HCT116 (cell line): ENCODE measurements at regions not wholly inside any gene's neighbourhood (a gene's known extent, or its start where the extent isn't known, plus 50 kb on each side); places are given as distances from the start of the nearest gene placed in this dataset.

ENCODE experiments used
- ATAC-seq: fragments of 200-7000 bp; cut with Tn5 transposase; 2 replicates; pipeline ENCODE4 v1.9.1; 2020; ENCODE audit warnings: mild to moderate bottlenecking, moderate library complexity
- BruUV-seq: library from RNA; stranded (reverse); fragments of 400-500 nt; replicated peaks from 2 replicates; lab custom pipeline; 2021; lab: Mats Ljungman, UMichigan
- CTCF ChIA-PET: fragments of 300-600 bp; sonication (Branson Sonifier 250); formaldehyde crosslinking; loops from one replicate; lab custom pipeline; 2021; ENCODE audit warnings: antibody characterized with exemption; lab: Charles Lee
- POLR2A ChIA-PET: fragments of 300-600, 350-600 bp; sonication (Branson Sonifier 250); formaldehyde crosslinking; loops from one replicate; lab custom pipeline; 2021; ENCODE audit warnings: antibody characterized with exemption; lab: Charles Lee
- RAD21 ChIA-PET, 2 experiments: fragments of 300-600 bp; sonication (Branson Sonifier 250); formaldehyde crosslinking; loops; one replicate each; lab custom pipeline; 2023; ENCODE audit warnings: low total read pairs in 2 of 2; ENCODE audit not compliant: uncharacterized antibody in 2 of 2, unreplicated experiment in 2 of 2, low non-redundant PET in 1 of 2; lab: Charles Lee
- DNase-seq: peaks from one replicate; pipeline ENCODE4 v3.0.0-alpha.2; 2010; ENCODE audit warnings: low read depth, low spot score
- H2AFZ ChIP-seq: fragments of 200-600 bp; shearing (Covaris generic), sonication (generic); 2 replicates; pipeline ENCODE4 v1.6.1; 2017; ENCODE audit warnings: low read depth, mixed run types, mixed read lengths, antibody characterized with exemption, low read length; ENCODE audit not compliant: poor library complexity, severe bottlenecking
- H3K27ac ChIP-seq: 2 replicates; pipeline ENCODE4 v1.5.1; 2012; ENCODE audit warnings: low read depth, low read length
- H3K27me3 ChIP-seq: fragments of 200-600 bp; sonication (generic); 2 replicates; pipeline ENCODE4 v1.6.1; 2016; ENCODE audit warnings: mixed run types, low read length, mixed read lengths; ENCODE audit not compliant: insufficient read depth
- H3K36me3 ChIP-seq, 2 experiments: fragments of 200-500 bp in 1 of 2; fragments of 200-600 bp in 1 of 2; sonication (Bioruptor generic) in 1 of 2; sonication (generic) in 1 of 2; 2 replicates each; pipeline versions ENCODE4 v1.5.1 to v1.6.1; 2014 to 2016; ENCODE audit warnings: low read length in 2 of 2, inconsistent platforms in 1 of 2, mixed read lengths in 1 of 2, mixed run types in 1 of 2; ENCODE audit not compliant: insufficient read depth in 2 of 2, control insufficient read depth in 1 of 2
- H3K4me1 ChIP-seq, 2 experiments: fragments of 200-600 bp in 1 of 2; sonication (generic) in 1 of 2; 2 replicates each; pipeline versions ENCODE4 v1.5.1 to v1.6.1; 2012 to 2017; ENCODE audit warnings: low read length in 2 of 2, inconsistent platforms in 1 of 2, mild to moderate bottlenecking in 1 of 2, mixed read lengths in 1 of 2, mixed run types in 1 of 2, moderate library complexity in 1 of 2; ENCODE audit not compliant: insufficient read depth in 2 of 2, control insufficient read depth in 1 of 2
- H3K4me2 ChIP-seq: fragments of 200-600 bp; sonication (generic); 2 replicates; pipeline ENCODE4 v1.6.1; 2017; ENCODE audit warnings: mixed run types, low read length, mixed read lengths
- H3K4me3 ChIP-seq, 2 experiments: fragments of 200-600 bp in 1 of 2; sonication (generic) in 1 of 2; replicated peaks in 1 of 2; 2 replicates each; pipeline ENCODE4 v1.5.1; 2011 to 2016; ENCODE audit warnings: low read length in 2 of 2, control low read depth in 1 of 2, low read depth in 1 of 2, mild to moderate bottlenecking in 1 of 2, mixed read lengths in 1 of 2, mixed run types in 1 of 2
- H3K79me2 ChIP-seq: fragments of 200-600 bp; sonication (generic); 2 replicates; pipeline ENCODE4 v1.6.1; 2017; ENCODE audit warnings: mild to moderate bottlenecking, mixed run types, low read length, moderate library complexity, mixed read lengths; ENCODE audit not compliant: insufficient read depth
- H3K9ac ChIP-seq: fragments of 200-600 bp; sonication (generic); 2 replicates; pipeline ENCODE4 v1.6.1; 2016; ENCODE audit warnings: low read length, mixed read lengths
- H3K9me2 ChIP-seq: fragments of 200-600 bp; sonication (generic), shearing (Covaris generic); 2 replicates; pipeline ENCODE4 v1.6.1; 2017; ENCODE audit warnings: mixed run types, mild to moderate bottlenecking, moderate library complexity; ENCODE audit not compliant: insufficient read depth
- H3K9me3 ChIP-seq, 2 experiments: fragments of 200-500 bp in 1 of 2; fragments of 200-600 bp in 1 of 2; sonication (Bioruptor generic) in 1 of 2; sonication (generic) in 1 of 2; 2 replicates each; pipeline ENCODE4 v1.6.1; 2014 to 2017; ENCODE audit warnings: low read length in 2 of 2, mixed read lengths in 2 of 2, inconsistent platforms in 1 of 2, low read depth in 1 of 2, mild to moderate bottlenecking in 1 of 2, mixed run types in 1 of 2, moderate library complexity in 1 of 2; ENCODE audit not compliant: control insufficient read depth in 1 of 2, insufficient read depth in 1 of 2
- H4K20me1 ChIP-seq: fragments of 200-600 bp; sonication (generic), shearing (Covaris generic); 2 replicates; pipeline ENCODE4 v1.6.1; 2017; ENCODE audit warnings: mixed run types, mild to moderate bottlenecking, moderate library complexity; ENCODE audit not compliant: insufficient read depth
- CBX3 ChIP-seq: IDR thresholded peaks from 2 replicates; pipeline ENCODE4 v1.6.1; 2012; ENCODE audit warnings: low read depth
- CEBPB ChIP-seq: IDR thresholded peaks from 2 replicates; pipeline ENCODE4 v1.6.1; 2012; ENCODE audit warnings: low read depth
- EGR1 ChIP-seq: IDR thresholded peaks from 2 replicates; pipeline ENCODE4 v1.6.1; 2012; ENCODE audit warnings: low read depth
- EZH2 ChIP-seq: fragments of 200-600 bp; sonication (generic); IDR thresholded peaks from 2 replicates; pipeline ENCODE4 v1.6.1; 2017; ENCODE audit warnings: antibody characterized with exemption, mixed run types
- FOSL1 ChIP-seq: IDR thresholded peaks from 2 replicates; pipeline ENCODE4 v1.6.1; 2012; ENCODE audit warnings: low read depth
- POLR2A ChIP-seq: IDR thresholded peaks from 2 replicates; pipeline ENCODE4 v1.7.0; 2011; ENCODE audit warnings: borderline replicate concordance; ENCODE audit not compliant: insufficient read depth, insufficient read length; ENCODE audit errors: extremely low read depth
- SP1 ChIP-seq: IDR thresholded peaks from 2 replicates; pipeline ENCODE4 v1.6.1; 2012; ENCODE audit warnings: low read depth
- ZFX ChIP-seq: fragments of 450-650 bp; IDR thresholded peaks from 2 replicates; pipeline ENCODE4 v1.6.1; 2017
- intact Hi-C: fragments of 100-400 bp; cut with micrococcal nuclease; formaldehyde crosslinking; loops from 2 replicates; pipeline ENCODE4 v1.10.0; 2022
- TF ChIP-seq, protein P1 (sequence below): IDR thresholded peaks from 2 replicates; pipeline ENCODE4 v1.6.1; 2011; ENCODE audit warnings: mild to moderate bottlenecking, low read length, moderate library complexity; ENCODE audit not compliant: insufficient replicate concordance; ENCODE audit errors: extremely low read depth
- TF ChIP-seq, protein P2 (sequence below): IDR thresholded peaks from 2 replicates; pipeline ENCODE4 v1.6.1; 2012
- TF ChIP-seq, protein P3 (sequence below), 3 experiments: fragments of 200-600 bp in 1 of 3; sonication (generic) in 1 of 3; IDR thresholded peaks in 2 of 3; conservative IDR thresholded peaks in 1 of 3; 2 replicates each; pipeline ENCODE4 v1.5.1; 2012 to 2017; ENCODE audit warnings: low read depth in 2 of 3, low read length in 2 of 3, antibody characterized with exemption in 1 of 3, borderline replicate concordance in 1 of 3, control low read depth in 1 of 3, mild to moderate bottlenecking in 1 of 3, mixed read lengths in 1 of 3, mixed run types in 1 of 3, moderate library complexity in 1 of 3; ENCODE audit not compliant: insufficient read depth in 1 of 3

DNA sequence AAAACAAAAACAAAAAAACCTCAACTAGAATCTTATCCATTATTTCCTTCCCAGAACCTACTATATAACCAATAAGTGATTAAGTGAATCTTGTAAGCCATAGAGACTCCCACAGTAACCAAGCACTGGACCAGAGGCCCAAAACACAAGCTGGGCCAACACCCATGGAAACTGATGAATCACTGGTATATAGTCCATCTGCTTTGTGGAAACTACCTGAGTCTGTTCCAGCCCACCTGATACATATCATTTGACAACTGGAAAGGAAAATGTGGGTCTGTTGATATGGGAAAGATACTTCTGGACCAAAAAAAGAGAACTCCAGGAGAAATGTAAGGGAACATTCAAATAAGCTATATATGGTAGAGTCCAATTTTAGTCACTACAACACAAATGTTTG lies 252.8 kb downstream of the MREG start:
- TF ChIP-seq, protein P1, sequence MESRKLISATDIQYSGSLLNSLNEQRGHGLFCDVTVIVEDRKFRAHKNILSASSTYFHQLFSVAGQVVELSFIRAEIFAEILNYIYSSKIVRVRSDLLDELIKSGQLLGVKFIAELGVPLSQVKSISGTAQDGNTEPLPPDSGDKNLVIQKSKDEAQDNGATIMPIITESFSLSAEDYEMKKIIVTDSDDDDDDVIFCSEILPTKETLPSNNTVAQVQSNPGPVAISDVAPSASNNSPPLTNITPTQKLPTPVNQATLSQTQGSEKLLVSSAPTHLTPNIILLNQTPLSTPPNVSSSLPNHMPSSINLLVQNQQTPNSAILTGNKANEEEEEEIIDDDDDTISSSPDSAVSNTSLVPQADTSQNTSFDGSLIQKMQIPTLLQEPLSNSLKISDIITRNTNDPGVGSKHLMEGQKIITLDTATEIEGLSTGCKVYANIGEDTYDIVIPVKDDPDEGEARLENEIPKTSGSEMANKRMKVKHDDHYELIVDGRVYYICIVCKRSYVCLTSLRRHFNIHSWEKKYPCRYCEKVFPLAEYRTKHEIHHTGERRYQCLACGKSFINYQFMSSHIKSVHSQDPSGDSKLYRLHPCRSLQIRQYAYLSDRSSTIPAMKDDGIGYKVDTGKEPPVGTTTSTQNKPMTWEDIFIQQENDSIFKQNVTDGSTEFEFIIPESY, result no peak
- TF ChIP-seq EGR1 (no peak), POLR2A (no peak), FOSL1 (no peak), SP1 (no peak), CEBPB (no peak), ZFX (no peak), CBX3 (no peak), EZH2 (no peak)
- TF ChIP-seq, protein P2, sequence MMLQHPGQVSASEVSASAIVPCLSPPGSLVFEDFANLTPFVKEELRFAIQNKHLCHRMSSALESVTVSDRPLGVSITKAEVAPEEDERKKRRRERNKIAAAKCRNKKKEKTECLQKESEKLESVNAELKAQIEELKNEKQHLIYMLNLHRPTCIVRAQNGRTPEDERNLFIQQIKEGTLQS, result no peak
- TF ChIP-seq, protein P3, sequence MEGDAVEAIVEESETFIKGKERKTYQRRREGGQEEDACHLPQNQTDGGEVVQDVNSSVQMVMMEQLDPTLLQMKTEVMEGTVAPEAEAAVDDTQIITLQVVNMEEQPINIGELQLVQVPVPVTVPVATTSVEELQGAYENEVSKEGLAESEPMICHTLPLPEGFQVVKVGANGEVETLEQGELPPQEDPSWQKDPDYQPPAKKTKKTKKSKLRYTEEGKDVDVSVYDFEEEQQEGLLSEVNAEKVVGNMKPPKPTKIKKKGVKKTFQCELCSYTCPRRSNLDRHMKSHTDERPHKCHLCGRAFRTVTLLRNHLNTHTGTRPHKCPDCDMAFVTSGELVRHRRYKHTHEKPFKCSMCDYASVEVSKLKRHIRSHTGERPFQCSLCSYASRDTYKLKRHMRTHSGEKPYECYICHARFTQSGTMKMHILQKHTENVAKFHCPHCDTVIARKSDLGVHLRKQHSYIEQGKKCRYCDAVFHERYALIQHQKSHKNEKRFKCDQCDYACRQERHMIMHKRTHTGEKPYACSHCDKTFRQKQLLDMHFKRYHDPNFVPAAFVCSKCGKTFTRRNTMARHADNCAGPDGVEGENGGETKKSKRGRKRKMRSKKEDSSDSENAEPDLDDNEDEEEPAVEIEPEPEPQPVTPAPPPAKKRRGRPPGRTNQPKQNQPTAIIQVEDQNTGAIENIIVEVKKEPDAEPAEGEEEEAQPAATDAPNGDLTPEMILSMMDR (IDR thresholded peaks at IDR 0.05 in 2 of 3, conservative IDR thresholded peaks at IDR 0.05 in 1 of 3; ENCODE audit: borderline replicate concordance in 1 of 3, insufficient read depth in 1 of 3, low read depth in 2 of 3, low read length in 2 of 3), result no peak
- TF ChIP-seq, all 23 proteins: peak for 0
- ATAC-seq (no peak), DNase-seq (no peak)
- Histone ChIP-seq H3K4me1 (no peaks in the 10 kb centered on the region), H3K27ac (no peak overlapping the region), H3K4me3 (no peak overlapping the region), H3K9me2 (no peaks in the 10 kb centered on the region), H4K20me1 (no peaks in the 10 kb centered on the region), H3K9ac (no peak overlapping the region), H2AFZ (no peak overlapping the region), H3K79me2 (no peaks in the 10 kb centered on the region), H3K27me3 (no peaks in the 10 kb centered on the region), H3K4me2 (no peak overlapping the region), H3K9me3 (no peaks in the 10 kb centered on the region), H3K36me3 (no peaks in the 10 kb centered on the region)
- POLR2A ChIA-PET, result no interaction called here
- no TSS peak for BruUV-seq
- intact Hi-C loops, result no loop called here
- RAD21 ChIA-PET, result no interaction called here
- CTCF ChIA-PET, result no interaction called here
